ENCODE measurements at regions not wholly inside any gene's neighbourhood (a gene's known extent, or its start where the extent isn't known, plus 50 kb on each side); places are given as distances from the start of the nearest gene placed in this dataset.

DNA sequence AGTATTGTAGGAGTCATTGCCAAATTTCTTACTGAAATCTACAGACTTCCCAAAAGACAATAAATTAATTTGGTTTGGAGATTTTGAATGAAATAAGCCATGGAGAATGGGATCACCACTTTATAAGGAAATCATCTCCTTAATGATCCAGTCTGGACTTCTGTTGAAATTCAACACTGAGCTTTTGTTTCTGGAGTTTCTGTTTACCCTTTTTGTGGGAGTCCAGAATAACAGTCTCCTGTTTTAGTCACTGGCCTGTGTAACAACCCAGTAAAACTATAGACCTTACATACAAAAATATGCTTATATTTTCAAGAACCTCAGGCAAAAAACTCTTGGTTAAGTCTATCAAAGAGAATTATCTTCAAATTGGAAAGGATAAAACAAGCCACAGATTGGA lies 321.7 kb upstream of the PLET1 start:
- TF ChIP-seq POLR2AphosphoS5 (IDR thresholded peaks at IDR 0.05) = no peak
- TF ChIP-seq EP300 (IDR thresholded peaks at IDR 0.05) = no peak
- TF ChIP-seq, protein P1, sequence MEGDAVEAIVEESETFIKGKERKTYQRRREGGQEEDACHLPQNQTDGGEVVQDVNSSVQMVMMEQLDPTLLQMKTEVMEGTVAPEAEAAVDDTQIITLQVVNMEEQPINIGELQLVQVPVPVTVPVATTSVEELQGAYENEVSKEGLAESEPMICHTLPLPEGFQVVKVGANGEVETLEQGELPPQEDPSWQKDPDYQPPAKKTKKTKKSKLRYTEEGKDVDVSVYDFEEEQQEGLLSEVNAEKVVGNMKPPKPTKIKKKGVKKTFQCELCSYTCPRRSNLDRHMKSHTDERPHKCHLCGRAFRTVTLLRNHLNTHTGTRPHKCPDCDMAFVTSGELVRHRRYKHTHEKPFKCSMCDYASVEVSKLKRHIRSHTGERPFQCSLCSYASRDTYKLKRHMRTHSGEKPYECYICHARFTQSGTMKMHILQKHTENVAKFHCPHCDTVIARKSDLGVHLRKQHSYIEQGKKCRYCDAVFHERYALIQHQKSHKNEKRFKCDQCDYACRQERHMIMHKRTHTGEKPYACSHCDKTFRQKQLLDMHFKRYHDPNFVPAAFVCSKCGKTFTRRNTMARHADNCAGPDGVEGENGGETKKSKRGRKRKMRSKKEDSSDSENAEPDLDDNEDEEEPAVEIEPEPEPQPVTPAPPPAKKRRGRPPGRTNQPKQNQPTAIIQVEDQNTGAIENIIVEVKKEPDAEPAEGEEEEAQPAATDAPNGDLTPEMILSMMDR (IDR thresholded peaks at IDR 0.05) = no peak
